ENCODE measurements at regions not wholly inside any gene's neighbourhood (a gene's known extent, or its start where the extent isn't known, plus 50 kb on each side); places are given as distances from the start of the nearest gene placed in this dataset.
"Not testable (repeated sequence)": the region's sequence is repeated elsewhere in the genome, so short reads cannot be mapped to it uniquely, and the experiment has no call there.

DNA sequence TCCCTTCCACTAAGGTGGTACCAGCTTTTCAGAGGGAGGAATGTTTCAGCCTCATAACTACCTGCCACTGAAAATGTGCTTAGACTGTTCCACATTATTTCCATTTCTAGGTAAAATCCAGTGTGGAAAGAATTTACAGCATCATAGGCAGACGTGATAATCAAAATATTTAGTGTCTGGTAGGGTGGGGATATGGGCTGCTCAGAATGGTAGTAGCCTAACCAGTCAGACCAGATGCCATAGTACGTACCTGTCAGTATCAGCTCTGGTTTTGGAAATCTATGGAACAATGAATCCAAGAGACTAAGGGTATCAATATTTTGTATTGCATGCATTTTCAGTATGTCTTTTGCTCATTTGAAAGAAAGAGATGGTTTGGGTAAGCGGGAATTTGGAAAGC, 76.8 kb upstream of the APBB1IP start:
- Histone ChIP-seq H3K4me1 (ENCODE audit: control insufficient read depth in 5 of 5, insufficient read depth in 5 of 5, low read length in 5 of 5) (no peaks in the 10 kb centered on the region), H3K9me3 (ENCODE audit: control insufficient read depth in 4 of 4, insufficient read depth in 3 of 4, low read length in 3 of 4) (no peaks in the 10 kb centered on the region), H3K9ac (ENCODE audit: insufficient read depth in 1 of 2, low read length in 2 of 2) (no peak overlapping the region), H3K4me3 (no peak overlapping the region), H3K27me3 (ENCODE audit: control insufficient read depth in 3 of 3, insufficient read depth in 3 of 3, low read length in 2 of 3) (no peaks in the 10 kb centered on the region), H3K27ac (ENCODE audit: low read depth in 1 of 2, low read length in 1 of 2) (no peak overlapping the region), H3K36me3 (ENCODE audit: control insufficient read depth in 4 of 4, insufficient read depth in 4 of 4, low read length in 4 of 4) (no peaks in the 10 kb centered on the region)
- TF ChIP-seq, protein P1, sequence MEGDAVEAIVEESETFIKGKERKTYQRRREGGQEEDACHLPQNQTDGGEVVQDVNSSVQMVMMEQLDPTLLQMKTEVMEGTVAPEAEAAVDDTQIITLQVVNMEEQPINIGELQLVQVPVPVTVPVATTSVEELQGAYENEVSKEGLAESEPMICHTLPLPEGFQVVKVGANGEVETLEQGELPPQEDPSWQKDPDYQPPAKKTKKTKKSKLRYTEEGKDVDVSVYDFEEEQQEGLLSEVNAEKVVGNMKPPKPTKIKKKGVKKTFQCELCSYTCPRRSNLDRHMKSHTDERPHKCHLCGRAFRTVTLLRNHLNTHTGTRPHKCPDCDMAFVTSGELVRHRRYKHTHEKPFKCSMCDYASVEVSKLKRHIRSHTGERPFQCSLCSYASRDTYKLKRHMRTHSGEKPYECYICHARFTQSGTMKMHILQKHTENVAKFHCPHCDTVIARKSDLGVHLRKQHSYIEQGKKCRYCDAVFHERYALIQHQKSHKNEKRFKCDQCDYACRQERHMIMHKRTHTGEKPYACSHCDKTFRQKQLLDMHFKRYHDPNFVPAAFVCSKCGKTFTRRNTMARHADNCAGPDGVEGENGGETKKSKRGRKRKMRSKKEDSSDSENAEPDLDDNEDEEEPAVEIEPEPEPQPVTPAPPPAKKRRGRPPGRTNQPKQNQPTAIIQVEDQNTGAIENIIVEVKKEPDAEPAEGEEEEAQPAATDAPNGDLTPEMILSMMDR (IDR thresholded peaks at IDR 0.05; ENCODE audit: control extremely low read depth, extremely low read depth), result no peak
- WGBS, 2 donors, result 61 to 88% methylated on average over 3 of the region's 3 CpGs
- no peak for DNase-seq
- no peak for ATAC-seq (ENCODE audit: insufficient read depth, low FRiP score)

DNA sequence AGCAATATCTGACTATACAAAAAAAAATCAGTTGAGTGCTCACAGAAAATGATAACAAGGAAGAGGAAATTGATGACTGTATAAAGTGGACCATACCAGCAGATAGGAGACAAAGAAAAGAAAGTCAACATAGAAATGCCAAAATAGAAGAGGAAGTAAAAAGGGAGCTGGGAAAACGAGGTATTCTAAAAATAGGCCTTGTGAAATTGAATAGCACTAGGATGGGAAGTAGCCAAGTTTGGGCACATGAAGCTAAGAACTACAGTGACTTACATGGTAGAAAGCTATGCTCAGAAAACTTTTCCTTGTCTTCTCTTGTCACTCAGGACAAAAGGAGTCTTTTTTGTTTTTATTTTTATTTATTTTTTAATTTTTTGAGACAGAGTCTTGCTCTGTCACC, 76.2 kb upstream of the APBB1IP start:
- H3K9ac ChIP-seq (ENCODE audit: insufficient read depth in 1 of 2, low read length in 2 of 2), result no peak overlapping the region
- no peak overlapping the region for H3K27ac ChIP-seq (ENCODE audit: low read depth in 1 of 2, low read length in 1 of 2)
- no peaks in the 10 kb centered on the region for H3K27me3 ChIP-seq (ENCODE audit: control insufficient read depth in 3 of 3, insufficient read depth in 3 of 3, low read length in 2 of 3)
- ATAC-seq (ENCODE audit: insufficient read depth, low FRiP score), result no peak
- no peak overlapping the region for H3K4me3 ChIP-seq
- no peaks in the 10 kb centered on the region for H3K36me3 ChIP-seq (ENCODE audit: control insufficient read depth in 4 of 4, insufficient read depth in 4 of 4, low read length in 4 of 4)
- no peak for DNase-seq
- WGBS, 2 donors, result 2 to 3% methylated on average over 1 of the region's 1 CpG
- H3K9me3 ChIP-seq (ENCODE audit: control insufficient read depth in 4 of 4, insufficient read depth in 3 of 4, low read length in 3 of 4), result no peaks in the 10 kb centered on the region
- TF ChIP-seq, protein P1 (IDR thresholded peaks at IDR 0.05; ENCODE audit: control extremely low read depth, extremely low read depth), result no peak
- H3K4me1 ChIP-seq (ENCODE audit: control insufficient read depth in 5 of 5, insufficient read depth in 5 of 5, low read length in 5 of 5), result no peaks in the 10 kb centered on the region

DNA sequence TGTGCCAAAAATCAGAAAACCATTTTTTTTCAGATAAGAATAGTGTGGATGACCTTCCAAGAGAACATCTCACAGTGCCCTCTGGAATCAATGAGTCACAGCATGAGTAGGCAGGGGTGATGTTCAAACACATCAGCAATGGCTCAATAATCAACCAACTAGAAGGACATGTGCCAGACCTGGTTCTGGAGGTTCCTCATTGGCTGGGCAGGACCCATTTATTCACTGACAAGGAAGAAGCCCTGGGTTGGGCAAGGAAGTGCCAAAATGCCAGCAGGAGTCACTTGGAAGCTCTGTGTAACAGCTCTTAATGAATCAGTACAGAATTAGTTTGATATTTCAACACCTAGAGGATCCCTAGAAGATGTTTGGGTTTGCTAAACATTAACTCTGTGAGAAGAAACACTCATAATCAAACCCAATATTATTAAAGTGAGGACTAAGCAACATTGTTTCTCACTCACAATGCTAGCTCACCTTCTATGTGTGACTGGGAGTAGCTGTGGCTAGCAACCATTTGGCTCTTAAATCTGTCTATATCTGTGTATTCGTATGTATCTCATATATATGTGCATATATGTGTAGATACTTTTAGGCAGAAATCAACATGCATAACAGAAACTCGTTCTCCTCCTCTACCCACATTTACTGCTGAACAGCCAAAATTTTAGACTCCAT, 72.3 kb upstream of the APBB1IP start:
- ATAC-seq (ENCODE audit: insufficient read depth, low FRiP score) (no peak), DNase-seq (no peak)
- 57 to 87% methylated on average over 2 of the region's 2 CpGs for WGBS, 2 donors
- no peaks in the 10 kb centered on the region for H3K9me3 ChIP-seq (ENCODE audit: control insufficient read depth in 4 of 4, insufficient read depth in 3 of 4, low read length in 3 of 4)
- no peak overlapping the region for H3K4me3 ChIP-seq
- no peak overlapping the region for H3K27ac ChIP-seq (ENCODE audit: low read depth in 1 of 2, low read length in 1 of 2)
- H3K4me1 ChIP-seq (ENCODE audit: control insufficient read depth in 5 of 5, insufficient read depth in 5 of 5, low read length in 5 of 5), result no peaks in the 10 kb centered on the region
- H3K27me3 ChIP-seq (ENCODE audit: control insufficient read depth in 3 of 3, insufficient read depth in 3 of 3, low read length in 2 of 3), result no peaks in the 10 kb centered on the region
- TF ChIP-seq, protein P1 (IDR thresholded peaks at IDR 0.05; ENCODE audit: control extremely low read depth, extremely low read depth), result no peak
- no peak overlapping the region for H3K9ac ChIP-seq (ENCODE audit: insufficient read depth in 1 of 2, low read length in 2 of 2)
- H3K36me3 ChIP-seq (ENCODE audit: control insufficient read depth in 4 of 4, insufficient read depth in 4 of 4, low read length in 4 of 4), result no peaks in the 10 kb centered on the region

DNA sequence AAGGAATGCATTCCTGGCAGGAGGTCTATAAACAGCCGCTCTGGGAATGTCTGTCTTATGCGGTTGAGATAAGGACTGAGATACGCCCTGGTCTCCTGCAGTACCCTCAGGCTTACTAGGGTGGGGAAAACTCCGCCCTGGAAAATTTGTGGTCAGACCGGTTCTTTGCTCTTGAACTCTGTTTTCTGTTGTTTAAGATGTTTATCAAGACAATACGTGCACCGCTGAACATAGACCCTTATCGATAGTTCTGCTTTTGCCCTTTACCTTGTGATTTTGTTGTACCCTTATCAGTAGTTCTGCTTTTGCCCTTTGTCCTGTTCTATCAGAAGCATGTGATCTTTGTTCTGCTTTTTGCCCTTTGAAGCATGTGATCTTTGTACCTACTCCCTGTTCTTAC, 71.1 kb upstream of the APBB1IP start:
- H3K4me1 ChIP-seq (ENCODE audit: control insufficient read depth in 5 of 5, insufficient read depth in 5 of 5, low read length in 5 of 5); H3K36me3 ChIP-seq (ENCODE audit: control insufficient read depth in 4 of 4, insufficient read depth in 4 of 4, low read length in 4 of 4); H3K27me3 ChIP-seq (ENCODE audit: control insufficient read depth in 3 of 3, insufficient read depth in 3 of 3, low read length in 2 of 3); H3K9ac ChIP-seq (ENCODE audit: insufficient read depth in 1 of 2, low read length in 2 of 2); H3K9me3 ChIP-seq (ENCODE audit: control insufficient read depth in 4 of 4, insufficient read depth in 3 of 4, low read length in 3 of 4); DNase-seq; ATAC-seq (ENCODE audit: insufficient read depth, low FRiP score); H3K27ac ChIP-seq (ENCODE audit: low read depth in 1 of 2, low read length in 1 of 2); H3K4me3 ChIP-seq: not testable (repeated sequence)
- 76 to 87% methylated on average over 8 of the region's 8 CpGs for WGBS, 2 donors

Measured in lung (tissue), 11 donors.